T-cell (primary cell): ENCODE measurements at regions not wholly inside any gene's neighbourhood (a gene's known extent, or its start where the extent isn't known, plus 50 kb on each side); places are given as distances from the start of the nearest gene placed in this dataset.
"Not testable (repeated sequence)": the region's sequence is repeated elsewhere in the genome, so short reads cannot be mapped to it uniquely, and the experiment has no call there.

Experiments
- ATAC-seq, 4 experiments: fragments of 200-7000 bp in 3 of 4; fragments of 150-1000 bp in 1 of 4; cut with Tn5 transposase; replicated peaks in 1 of 4; 1 replicate in 3 of 4; 2 replicates in 1 of 4; pipeline ENCODE4 v1.10.0; 2021; ENCODE audit warnings: moderate library complexity in 3 of 4, mild to moderate bottlenecking in 2 of 4, moderate number of reproducible peaks in 1 of 4
- CTCF ChIA-PET, 2 donors: fragments of 300-600 bp; sonication (Branson Sonifier 250); formaldehyde crosslinking; loops; one replicate each; lab custom pipeline; 2022; ENCODE audit warnings: antibody characterized with exemption in 2 of 2; lab: Charles Lee
- POLR2A ChIA-PET, 2 donors: fragments of 300-600 bp; sonication (Branson Sonifier 250); formaldehyde crosslinking; loops; one replicate each; lab custom pipeline; 2022; ENCODE audit warnings: antibody characterized with exemption in 2 of 2; lab: Charles Lee
- DNase-seq, 35 experiments: peaks; one replicate each; pipeline versions ENCODE4 v3.0.0 to v3.0.0-alpha.2; 2013 to 2023
- H3K27ac ChIP-seq: one replicate; pipeline ENCODE4 v1.5.1; 2013; ENCODE audit warnings: low read length
- H3K27me3 ChIP-seq, 2 experiments: replicated peaks in 1 of 2; 1 replicate in 1 of 2; 2 replicates in 1 of 2; pipeline versions ENCODE4 v1.6.1 to v1.7.0; 2013; ENCODE audit warnings: low read length in 1 of 2, mixed read lengths in 1 of 2; ENCODE audit not compliant: control insufficient read depth in 2 of 2, insufficient read depth in 2 of 2; ENCODE audit errors: extremely low read depth in 1 of 2
- H3K36me3 ChIP-seq, 2 donors: 1 replicate in 1 of 2; 2 replicates in 1 of 2; pipeline versions ENCODE4 v1.6.1 to v1.7.0; 2013; ENCODE audit warnings: low read length in 1 of 2; ENCODE audit not compliant: control insufficient read depth in 2 of 2, insufficient read depth in 1 of 2; ENCODE audit errors: extremely low read depth in 1 of 2
- H3K4me1 ChIP-seq, 2 experiments: 1 replicate in 1 of 2; 2 replicates in 1 of 2; pipeline versions ENCODE4 v1.6.1 to v1.7.0; 2013; ENCODE audit warnings: low read length in 2 of 2, mixed read lengths in 1 of 2; ENCODE audit not compliant: insufficient read depth in 2 of 2, control insufficient read depth in 1 of 2; ENCODE audit errors: extremely low read depth in 1 of 2
- H3K4me3 ChIP-seq, 2 donors: 1 replicate in 1 of 2; 2 replicates in 1 of 2; pipeline versions ENCODE4 v1.5.1 to v1.7.0; 2013; ENCODE audit warnings: mild to moderate bottlenecking in 2 of 2, low read length in 1 of 2, moderate library complexity in 1 of 2; ENCODE audit not compliant: control insufficient read depth in 1 of 2; ENCODE audit errors: extremely low read depth in 1 of 2
- H3K9me3 ChIP-seq: 2 replicates; pipeline ENCODE4 v1.7.0; 2013
- H3K27ac Mint-ChIP-seq, 2 donors: one replicate each; pipeline ENCODE4 v1.8.0; 2020 to 2021; ENCODE audit warnings: mild to moderate bottlenecking in 2 of 2, mixed read lengths in 2 of 2
- H3K27me3 Mint-ChIP-seq, 2 donors: one replicate each; pipeline ENCODE4 v1.8.0; 2021 to 2022; ENCODE audit warnings: mixed read lengths in 2 of 2
- H3K36me3 Mint-ChIP-seq: one replicate; pipeline ENCODE4 v1.8.0; 2021; ENCODE audit warnings: mixed read lengths
- H3K4me1 Mint-ChIP-seq, 3 donors: one replicate each; pipeline ENCODE4 v1.8.0; 2020 to 2022; ENCODE audit warnings: mixed read lengths in 3 of 3, mild to moderate bottlenecking in 1 of 3
- H3K4me3 Mint-ChIP-seq, 3 donors: one replicate each; pipeline ENCODE4 v1.8.0; 2020 to 2022; ENCODE audit warnings: mild to moderate bottlenecking in 3 of 3, mixed read lengths in 3 of 3, moderate library complexity in 3 of 3
- H3K9me3 Mint-ChIP-seq, 3 donors: one replicate each; pipeline ENCODE4 v1.8.0; 2020 to 2022; ENCODE audit warnings: mixed read lengths in 3 of 3
- WGBS: methylation state at CpG from one replicate; pipeline ENCODE4 v1.1.5; 2013; ENCODE audit warnings: missing lambda C conversion rate; ENCODE audit not compliant: insufficient coverage; 5-methylcytosine and 5-hydroxymethylcytosine counted together

GRCh38 chr4:12609212-12609875, 874.8 kb downstream of the RAB28 start:
- ATAC-seq, CTCF ChIA-PET, H3K9me3 Mint-ChIP-seq, H3K27ac Mint-ChIP-seq, H3K4me3 Mint-ChIP-seq, H3K9me3 ChIP-seq, H3K4me3 ChIP-seq, H3K27me3 ChIP-seq, H3K36me3 Mint-ChIP-seq, H3K4me1 Mint-ChIP-seq, DNase-seq, H3K4me1 ChIP-seq, H3K27ac ChIP-seq, H3K27me3 Mint-ChIP-seq, POLR2A ChIA-PET, H3K36me3 ChIP-seq: not testable (repeated sequence)
- 95% methylated on average over 17 of the region's 33 CpGs for WGBS

GRCh38 chr4:12595986-12596385, 888.2 kb downstream of the RAB28 start:
- H3K27me3 ChIP-seq, result no peaks in the 10 kb centered on the region
- no peak overlapping the region for H3K4me3 Mint-ChIP-seq
- DNase-seq (no peak), ATAC-seq (no peak)
- no peaks in the 10 kb centered on the region for H3K4me1 ChIP-seq
- H3K4me1 Mint-ChIP-seq, result no peaks in the 10 kb centered on the region
- ChIA-PET CTCF (no interaction called here), POLR2A (interaction anchor here in 1 of 2 donors (1.0 kb wide), 1 partner anchor 19 kb away, joined by 5 read pairs; no protein-coding TSS in a partner anchor)
- no peaks in the 10 kb centered on the region for H3K36me3 ChIP-seq
- H3K27ac ChIP-seq, result no peak overlapping the region
- peaks cover 6 to 13% (median 9%) of the 10 kb centered on the region in 3 donors for H3K9me3 Mint-ChIP-seq
- no peaks in the 10 kb centered on the region for H3K9me3 ChIP-seq
- no peaks in the 10 kb centered on the region for H3K36me3 Mint-ChIP-seq
- no peaks in the 10 kb centered on the region for H3K27me3 Mint-ChIP-seq
- no peak overlapping the region for H3K27ac Mint-ChIP-seq
- H3K4me3 ChIP-seq, result no peak overlapping the region

- WGBS, result 67% methylated on average over 2 of the region's 4 CpGs
- H3K27ac ChIP-seq, result no peak overlapping the region
- H3K36me3 ChIP-seq, result no peaks in the 10 kb centered on the region
- peaks cover 6 to 13% (median 9%) of the 10 kb centered on the region in 3 donors for H3K9me3 Mint-ChIP-seq
- H3K4me3 ChIP-seq, result no peak overlapping the region
- no peak overlapping the region for H3K27ac Mint-ChIP-seq
- DNase-seq (no peak), ATAC-seq (no peak)
- no peaks in the 10 kb centered on the region for H3K27me3 Mint-ChIP-seq
- H3K4me1 ChIP-seq, result no peaks in the 10 kb centered on the region
- ChIA-PET POLR2A (no interaction called here), CTCF (no interaction called here)
- H3K36me3 Mint-ChIP-seq, result no peaks in the 10 kb centered on the region
- H3K27me3 ChIP-seq, result no peaks in the 10 kb centered on the region
- H3K4me3 Mint-ChIP-seq, result no peak overlapping the region
- H3K4me1 Mint-ChIP-seq, result no peaks in the 10 kb centered on the region
- no peaks in the 10 kb centered on the region for H3K9me3 ChIP-seq
Measured at GRCh38 chr4:12595489-12595888, 888.7 kb downstream of the RAB28 start.

- ChIA-PET CTCF (no interaction called here), POLR2A (no interaction called here)
- Histone ChIP-seq H3K4me3 (no peak overlapping the region), H3K9me3 (no peaks in the 10 kb centered on the region), H3K27ac (no peak overlapping the region), H3K4me1 (no peaks in the 10 kb centered on the region), H3K27me3 (no peaks in the 10 kb centered on the region), H3K36me3 (no peaks in the 10 kb centered on the region)
- no peaks in the 10 kb centered on the region for H3K4me1 Mint-ChIP-seq
- H3K27me3 Mint-ChIP-seq, result no peaks in the 10 kb centered on the region
- no peaks in the 10 kb centered on the region for H3K9me3 Mint-ChIP-seq
- no peak overlapping the region for H3K27ac Mint-ChIP-seq
- DNase-seq, result no peak
- no peak for ATAC-seq
- H3K4me3 Mint-ChIP-seq, result no peak overlapping the region
- H3K36me3 Mint-ChIP-seq, result no peaks in the 10 kb centered on the region
Measured at GRCh38 chr4:12588582-12588981, 895.6 kb downstream of the RAB28 start.

- POLR2A ChIA-PET, result no interaction called here
- no peak overlapping the region for H3K4me3 Mint-ChIP-seq
- H3K27ac Mint-ChIP-seq, result no peak overlapping the region
- no peaks in the 10 kb centered on the region for H3K4me1 Mint-ChIP-seq
- ATAC-seq (no peak), DNase-seq (no peak)
- Histone ChIP-seq H3K27me3 (no peaks in the 10 kb centered on the region), H3K4me3 (no peak overlapping the region), H3K27ac (no peak overlapping the region), H3K9me3 (no peaks in the 10 kb centered on the region), H3K36me3 (no peaks in the 10 kb centered on the region), H3K4me1 (no peaks in the 10 kb centered on the region)
- CTCF ChIA-PET, result no interaction called here
- no peaks in the 10 kb centered on the region for H3K27me3 Mint-ChIP-seq
- H3K9me3 Mint-ChIP-seq, result no peaks in the 10 kb centered on the region
- WGBS, result 86% methylated on average over 1 of the region's 6 CpGs
- H3K36me3 Mint-ChIP-seq, result no peaks in the 10 kb centered on the region
Measured at GRCh38 chr4:12586242-12587006, 897.7 kb downstream of the RAB28 start.

- H3K36me3 ChIP-seq, result no peaks in the 10 kb centered on the region
- CTCF ChIA-PET, result interaction anchor here in 1 of 2 donors (0.6 kb wide), 1 partner anchor 20 kb away, joined by 3 read pairs; no protein-coding TSS in a partner anchor
- H3K9me3 ChIP-seq, result no peaks in the 10 kb centered on the region
- H3K4me1 Mint-ChIP-seq, result no peaks in the 10 kb centered on the region
- ATAC-seq, result no peak
- POLR2A ChIA-PET, result no interaction called here
- no peak overlapping the region for H3K27ac ChIP-seq
- no peaks in the 10 kb centered on the region for H3K36me3 Mint-ChIP-seq
- H3K4me3 Mint-ChIP-seq, result no peak overlapping the region
- WGBS, result no CpG with 5 or more reads among the region's 4 CpGs
- no peaks in the 10 kb centered on the region for H3K27me3 ChIP-seq
- DNase-seq, result no peak
- no peak overlapping the region for H3K4me3 ChIP-seq
- H3K9me3 Mint-ChIP-seq, result no peaks in the 10 kb centered on the region
- H3K4me1 ChIP-seq, result no peaks in the 10 kb centered on the region
- H3K27me3 Mint-ChIP-seq, result no peaks in the 10 kb centered on the region
- H3K27ac Mint-ChIP-seq, result no peak overlapping the region
Measured at GRCh38 chr4:12584116-12584875, 899.8 kb downstream of the RAB28 start.
